GM23338 (cell line): ENCODE measurements at regions not wholly inside any gene's neighbourhood (a gene's known extent, or its start where the extent isn't known, plus 50 kb on each side); places are given as distances from the start of the nearest gene placed in this dataset.

Source experiments
- ATAC-seq: fragments of 200-7000 bp; cut with Tn5 transposase; 3 replicates; pipeline ENCODE4 v1.9.1; 2020
- DNase-seq: peaks from one replicate; pipeline ENCODE4 v3.0.0-alpha.2; 2015; ENCODE audit warnings: low spot score
- H2AFZ ChIP-seq: fragments of 200-600 bp; sonication (generic); 2 replicates; pipeline ENCODE4 v1.8.0; 2016; ENCODE audit warnings: antibody characterized with exemption, mild to moderate bottlenecking, moderate library complexity
- H3F3A ChIP-seq: fragments of 200-600 bp; sonication (generic); replicated peaks from 2 replicates; pipeline ENCODE4 v1.8.0; 2017; ENCODE audit warnings: antibody characterized with exemption, mixed run types, low read depth
- H3K27ac ChIP-seq: fragments of 200-600 bp; sonication (generic); 2 replicates; pipeline ENCODE4 v1.6.1; 2016; ENCODE audit warnings: low read depth
- H3K27me3 ChIP-seq: fragments of 200-600 bp; sonication (generic); 2 replicates; pipeline ENCODE4 v1.8.0; 2016; ENCODE audit warnings: mild to moderate bottlenecking, mixed run types, moderate library complexity; ENCODE audit not compliant: insufficient read depth
- H3K36me3 ChIP-seq: fragments of 200-600 bp; sonication (generic); 2 replicates; pipeline ENCODE4 v1.8.0; 2016; ENCODE audit warnings: mild to moderate bottlenecking; ENCODE audit not compliant: insufficient read depth
- H3K4me1 ChIP-seq: fragments of 200-600 bp; sonication (generic); 2 replicates; pipeline ENCODE4 v1.8.0; 2016; ENCODE audit warnings: mild to moderate bottlenecking, moderate library complexity; ENCODE audit not compliant: insufficient read depth
- H3K4me2 ChIP-seq: fragments of 200-600 bp; sonication (generic); 2 replicates; pipeline ENCODE4 v1.7.1; 2017; ENCODE audit warnings: mixed run types
- H3K4me3 ChIP-seq: fragments of 200-600 bp; sonication (generic); 2 replicates; pipeline ENCODE4 v1.6.1; 2016; ENCODE audit warnings: mixed run types
- H3K79me2 ChIP-seq: fragments of 200-600 bp; sonication (generic); replicated peaks from 2 replicates; pipeline ENCODE4 v1.8.0; 2017; ENCODE audit warnings: mild to moderate bottlenecking; ENCODE audit not compliant: insufficient read depth
- H3K9me2 ChIP-seq: fragments of 200-600 bp; sonication (generic); 2 replicates; pipeline ENCODE4 v1.8.0; 2017; ENCODE audit not compliant: insufficient read depth
- H4K20me1 ChIP-seq: fragments of 200-600 bp; sonication (generic); replicated peaks from 2 replicates; pipeline ENCODE4 v1.8.0; 2017; ENCODE audit warnings: mild to moderate bottlenecking; ENCODE audit not compliant: insufficient read depth
- H3K27ac Mint-ChIP-seq: 2 replicates; pipeline ENCODE4 v1.8.0; 2020; ENCODE audit warnings: inconsistent platforms, mild to moderate bottlenecking, moderate library complexity, mixed read lengths
- H3K27me3 Mint-ChIP-seq: 3 replicates; pipeline ENCODE4 v1.8.0; 2022; ENCODE audit warnings: low read depth, mild to moderate bottlenecking, moderate library complexity, mixed read lengths, inconsistent platforms; ENCODE audit not compliant: insufficient read depth, poor library complexity
- H3K36me3 Mint-ChIP-seq: 3 replicates; pipeline ENCODE4 v1.8.0; 2021; ENCODE audit warnings: low read depth, mild to moderate bottlenecking, inconsistent platforms, moderate library complexity, mixed read lengths
- H3K4me1 Mint-ChIP-seq: 3 replicates; pipeline ENCODE4 v1.8.0; 2020; ENCODE audit warnings: mild to moderate bottlenecking, inconsistent platforms, mixed read lengths
- H3K4me3 Mint-ChIP-seq: 3 replicates; pipeline ENCODE4 v1.8.0; 2021; ENCODE audit warnings: moderate library complexity, mild to moderate bottlenecking, inconsistent platforms, mixed read lengths
- H3K9me3 Mint-ChIP-seq: 3 replicates; pipeline ENCODE4 v1.8.0; 2020; ENCODE audit warnings: moderate library complexity, mild to moderate bottlenecking, inconsistent platforms, mixed read lengths
- CREB1 ChIP-seq: fragments of 250-450 bp; sonication (Bioruptor Pico); IDR thresholded peaks from 2 replicates; pipeline ENCODE4 v1.5.0; 2020; ENCODE audit warnings: low read depth, mild to moderate bottlenecking, moderate library complexity
- CTCF ChIP-seq, 2 experiments: fragments of 200-600 bp in 1 of 2; sonication (generic) in 1 of 2; conservative IDR thresholded peaks; 2 replicates each; pipeline versions ENCODE4 v1.5.1 to v1.6.1; 2016 to 2017; ENCODE audit warnings: antibody characterized with exemption in 2 of 2, low read depth in 2 of 2, mild to moderate bottlenecking in 2 of 2, moderate library complexity in 1 of 2
- ETS1 ChIP-seq: IDR thresholded peaks from 2 replicates; pipeline ENCODE4 v1.6.1; 2016; ENCODE audit warnings: antibody characterized with exemption
- EZH2 ChIP-seq: fragments of 200-600 bp; sonication (generic); IDR thresholded peaks from one replicate; pipeline ENCODE4 v1.8.0; 2017; ENCODE audit warnings: antibody characterized with exemption, mild to moderate bottlenecking, low read depth; ENCODE audit not compliant: unreplicated experiment
- EZH2phosphoT487 ChIP-seq: fragments of 200-600 bp; sonication (generic); IDR thresholded peaks from one replicate; pipeline ENCODE4 v1.8.1; 2018; ENCODE audit warnings: antibody characterized with exemption; ENCODE audit not compliant: unreplicated experiment
- JUNB ChIP-seq: IDR thresholded peaks from one replicate; pipeline ENCODE4 v1.6.1; 2016; ENCODE audit warnings: antibody characterized with exemption; ENCODE audit not compliant: unreplicated experiment
- NANOG ChIP-seq: IDR thresholded peaks from 2 replicates; pipeline ENCODE4 v1.6.1; 2016; ENCODE audit warnings: antibody characterized with exemption, borderline replicate concordance
- POLR2AphosphoS5 ChIP-seq: IDR thresholded peaks from 2 replicates; pipeline ENCODE4 v1.6.1; 2016; ENCODE audit warnings: antibody characterized with exemption, low read depth
- REST ChIP-seq: IDR thresholded peaks from one replicate; pipeline ENCODE4 v1.6.1; 2018; ENCODE audit warnings: antibody characterized with exemption; ENCODE audit not compliant: unreplicated experiment
- STAT1 ChIP-seq: IDR thresholded peaks from one replicate; pipeline ENCODE4 v1.6.1; 2016; ENCODE audit warnings: antibody characterized with exemption; ENCODE audit not compliant: unreplicated experiment
- ZNF114 ChIP-seq: fragments of 250-450 bp; sonication (Bioruptor Pico); IDR thresholded peaks from 2 replicates; pipeline ENCODE4 v1.5.0; 2020; ENCODE audit warnings: mild to moderate bottlenecking, moderate library complexity
- ZNF331 ChIP-seq: fragments of 250-450 bp; sonication (Bioruptor Pico); IDR thresholded peaks from 2 replicates; pipeline ENCODE4 v1.5.0; 2020; ENCODE audit warnings: low read depth, mild to moderate bottlenecking, moderate library complexity
- ZNF462 ChIP-seq: fragments of 250-450 bp; sonication (Bioruptor Pico); IDR thresholded peaks from 2 replicates; pipeline ENCODE4 v1.5.0; 2020; ENCODE audit warnings: mild to moderate bottlenecking, moderate library complexity

GRCh38 chr6:147752689-147753403, 244.4 kb downstream of the SAMD5 start:
- no peaks in the 10 kb centered on the region for H3K79me2 ChIP-seq
- DNase-seq (no peak), ATAC-seq (no peak)
- Mint-ChIP-seq H3K36me3 (no peaks in the 10 kb centered on the region), H3K9me3 (no peaks in the 10 kb centered on the region), H3K27me3 (no peaks in the 10 kb centered on the region), H3K27ac (no peak overlapping the region), H3K4me1 (no peaks in the 10 kb centered on the region), H3K4me3 (no peak overlapping the region)
- H3K27ac ChIP-seq, result no peak overlapping the region
- H3F3A ChIP-seq, result no peaks in the 10 kb centered on the region
- H3K9me2 ChIP-seq, result peaks cover 10% of the 10 kb centered on the region; the same call in 1 of the 2 replicates
- TF ChIP-seq ETS1, result no peak
- TF ChIP-seq ZNF462 (CRISPR knock-in tag), result no peak
- TF ChIP-seq CREB1, result no peak
- no peak for TF ChIP-seq NANOG
- no peak for TF ChIP-seq ZNF114 (CRISPR knock-in tag)
- no peak for TF ChIP-seq EZH2phosphoT487
- no peak for TF ChIP-seq JUNB
- no peak for TF ChIP-seq CTCF (conservative IDR thresholded peaks at IDR 0.05; ENCODE audit: low read depth in 2 of 2)
- TF ChIP-seq ZNF331, result no peak
- TF ChIP-seq REST, result no peak
- no peak for TF ChIP-seq EZH2
- TF ChIP-seq POLR2AphosphoS5, result no peak
- TF ChIP-seq STAT1, result no peak
- no peaks in the 10 kb centered on the region for H3K27me3 ChIP-seq
- H3K4me1 ChIP-seq, result no peaks in the 10 kb centered on the region
- H4K20me1 ChIP-seq, result no peaks in the 10 kb centered on the region
- H3K4me3 ChIP-seq, result no peak overlapping the region
- no peaks in the 10 kb centered on the region for H3K36me3 ChIP-seq
- H3K4me2 ChIP-seq, result no peak overlapping the region
- H2AFZ ChIP-seq, result no peak overlapping the region
